ENCODE measurements at regions not wholly inside any gene's neighbourhood (a gene's known extent, or its start where the extent isn't known, plus 50 kb on each side); places are given as distances from the start of the nearest gene placed in this dataset.

- 67% methylated on average over 3 of the region's 3 CpGs for WGBS
Measured at GRCh38 chr2:40964509-40965250, 512.8 kb upstream of the SLC8A1 start.

GRCh38 chr2:40967451-40967850 is 515.6 kb upstream of the SLC8A1 start:
- no peak for DNase-seq (ENCODE audit: extremely low spot score)
- Histone ChIP-seq H3K4me3 (ENCODE audit: low read depth, low read length) (no peak overlapping the region), H3K27ac (ENCODE audit: low read depth) (no peak overlapping the region), H3K4me1 (ENCODE audit: insufficient read depth) (no peaks in the 10 kb centered on the region), H3K36me3 (ENCODE audit: insufficient read depth) (no peaks in the 10 kb centered on the region)
- 47% methylated on average over 4 of the region's 4 CpGs for WGBS

More at GRCh38 chr2:40964509-40965250, 512.8 kb upstream of the SLC8A1 start:
- Histone ChIP-seq H3K36me3 (ENCODE audit: insufficient read depth) (no peaks in the 10 kb centered on the region), H3K4me1 (ENCODE audit: insufficient read depth) (no peaks in the 10 kb centered on the region), H3K27ac (ENCODE audit: low read depth) (no peak overlapping the region), H3K4me3 (ENCODE audit: low read depth, low read length) (no peak overlapping the region)
- no peak for DNase-seq (ENCODE audit: extremely low spot score)

GRCh38 chr2:40975151-40975550 is 523.3 kb upstream of the SLC8A1 start:
- no peak overlapping the region for H3K27ac ChIP-seq (ENCODE audit: low read depth)
- H3K4me1 ChIP-seq (ENCODE audit: insufficient read depth) = no peaks in the 10 kb centered on the region
- DNase-seq (ENCODE audit: extremely low spot score) = no peak
- H3K4me3 ChIP-seq (ENCODE audit: low read depth, low read length) = no peak overlapping the region
- WGBS = 88% methylated on average over 4 of the region's 4 CpGs
- no peaks in the 10 kb centered on the region for H3K36me3 ChIP-seq (ENCODE audit: insufficient read depth)

- 83% methylated on average over 4 of the region's 4 CpGs for WGBS
- Histone ChIP-seq H3K4me3 (ENCODE audit: low read depth, low read length) (no peak overlapping the region), H3K4me1 (ENCODE audit: insufficient read depth) (no peaks in the 10 kb centered on the region), H3K27ac (ENCODE audit: low read depth) (no peak overlapping the region), H3K36me3 (ENCODE audit: insufficient read depth) (no peaks in the 10 kb centered on the region)
- DNase-seq (ENCODE audit: extremely low spot score) = no peak
Measured at GRCh38 chr2:40997362-40997761, 545.5 kb upstream of the SLC8A1 start.

- H3K4me1 ChIP-seq (ENCODE audit: insufficient read depth) = no peaks in the 10 kb centered on the region
- 79% methylated on average over 1 of the region's 1 CpG for WGBS
- DNase-seq (ENCODE audit: extremely low spot score) = no peak
- H3K27ac ChIP-seq (ENCODE audit: low read depth) = no peak overlapping the region
- no peak overlapping the region for H3K4me3 ChIP-seq (ENCODE audit: low read depth, low read length)
- no peaks in the 10 kb centered on the region for H3K36me3 ChIP-seq (ENCODE audit: insufficient read depth)
Measured at GRCh38 chr2:41000374-41000773, 548.5 kb upstream of the SLC8A1 start.

- no peak overlapping the region for H3K4me3 ChIP-seq (ENCODE audit: low read depth, low read length)
- H3K4me1 ChIP-seq (ENCODE audit: insufficient read depth) = no peaks in the 10 kb centered on the region
- DNase-seq (ENCODE audit: extremely low spot score) = no peak
- no peak overlapping the region for H3K27ac ChIP-seq (ENCODE audit: low read depth)
- no peaks in the 10 kb centered on the region for H3K36me3 ChIP-seq (ENCODE audit: insufficient read depth)
- 74% methylated on average over 2 of the region's 2 CpGs for WGBS
Measured at GRCh38 chr2:41000906-41001305, 549.0 kb upstream of the SLC8A1 start.

- no peaks in the 10 kb centered on the region for H3K4me1 ChIP-seq (ENCODE audit: insufficient read depth)
- WGBS = 94% methylated on average over 2 of the region's 2 CpGs
- no peak for DNase-seq (ENCODE audit: extremely low spot score)
- no peak overlapping the region for H3K4me3 ChIP-seq (ENCODE audit: low read depth, low read length)
- H3K36me3 ChIP-seq (ENCODE audit: insufficient read depth) = no peaks in the 10 kb centered on the region
- H3K27ac ChIP-seq (ENCODE audit: low read depth) = no peak overlapping the region
Measured at GRCh38 chr2:41004700-41005099, 552.8 kb upstream of the SLC8A1 start.

GRCh38 chr2:41020358-41020757 is 568.5 kb upstream of the SLC8A1 start:
- no peak overlapping the region for H3K27ac ChIP-seq (ENCODE audit: low read depth)
- no peaks in the 10 kb centered on the region for H3K4me1 ChIP-seq (ENCODE audit: insufficient read depth)
- H3K36me3 ChIP-seq (ENCODE audit: insufficient read depth) = no peaks in the 10 kb centered on the region
- 31% methylated on average over 1 of the region's 1 CpG for WGBS
- no peak for DNase-seq (ENCODE audit: extremely low spot score)
- H3K4me3 ChIP-seq (ENCODE audit: low read depth, low read length) = no peak overlapping the region

GRCh38 chr2:41024816-41025215 is 572.9 kb upstream of the SLC8A1 start:
- WGBS = 75% methylated on average over 3 of the region's 3 CpGs
- DNase-seq (ENCODE audit: extremely low spot score) = no peak

GRCh38 chr2:41026613-41027012 is 574.7 kb upstream of the SLC8A1 start:
- Histone ChIP-seq H3K4me1 (ENCODE audit: insufficient read depth) (no peaks in the 10 kb centered on the region), H3K27ac (ENCODE audit: low read depth) (no peak overlapping the region), H3K36me3 (ENCODE audit: insufficient read depth) (no peaks in the 10 kb centered on the region), H3K4me3 (ENCODE audit: low read depth, low read length) (no peak overlapping the region)
- DNase-seq (ENCODE audit: extremely low spot score) = no peak
- WGBS = 92% methylated on average over 1 of the region's 1 CpG

More at GRCh38 chr2:41024816-41025215, 572.9 kb upstream of the SLC8A1 start:
- Histone ChIP-seq H3K4me1 (ENCODE audit: insufficient read depth) (no peaks in the 10 kb centered on the region), H3K27ac (ENCODE audit: low read depth) (no peak overlapping the region), H3K36me3 (ENCODE audit: insufficient read depth) (no peaks in the 10 kb centered on the region), H3K4me3 (ENCODE audit: low read depth, low read length) (no peak overlapping the region)

GRCh38 chr2:41027095-41027494 is 575.2 kb upstream of the SLC8A1 start:
- WGBS = 78% methylated on average over 3 of the region's 3 CpGs
- no peak overlapping the region for H3K4me3 ChIP-seq (ENCODE audit: low read depth, low read length)

GRCh38 chr2:41031282-41031681 is 579.4 kb upstream of the SLC8A1 start:
- no peaks in the 10 kb centered on the region for H3K36me3 ChIP-seq (ENCODE audit: insufficient read depth)
- no peaks in the 10 kb centered on the region for H3K4me1 ChIP-seq (ENCODE audit: insufficient read depth)

More at GRCh38 chr2:41027095-41027494, 575.2 kb upstream of the SLC8A1 start:
- Histone ChIP-seq H3K4me1 (ENCODE audit: insufficient read depth) (no peaks in the 10 kb centered on the region), H3K36me3 (ENCODE audit: insufficient read depth) (no peaks in the 10 kb centered on the region), H3K27ac (ENCODE audit: low read depth) (no peak overlapping the region)
- no peak for DNase-seq (ENCODE audit: extremely low spot score)

GRCh38 chr2:41032715-41033114 is 580.8 kb upstream of the SLC8A1 start:
- H3K27ac ChIP-seq (ENCODE audit: low read depth) = no peak overlapping the region
- H3K4me1 ChIP-seq (ENCODE audit: insufficient read depth) = no peaks in the 10 kb centered on the region
- no peak overlapping the region for H3K4me3 ChIP-seq (ENCODE audit: low read depth, low read length)
- no peak for DNase-seq (ENCODE audit: extremely low spot score)
- 90% methylated on average over 4 of the region's 4 CpGs for WGBS
- H3K36me3 ChIP-seq (ENCODE audit: insufficient read depth) = no peaks in the 10 kb centered on the region

More at GRCh38 chr2:41031282-41031681, 579.4 kb upstream of the SLC8A1 start:
- Histone ChIP-seq H3K4me3 (ENCODE audit: low read depth, low read length) (no peak overlapping the region), H3K27ac (ENCODE audit: low read depth) (no peak overlapping the region)
- no peak for DNase-seq (ENCODE audit: extremely low spot score)

GRCh38 chr2:41033127-41033526 is 581.2 kb upstream of the SLC8A1 start:
- no peak overlapping the region for H3K27ac ChIP-seq (ENCODE audit: low read depth)
- no peaks in the 10 kb centered on the region for H3K36me3 ChIP-seq (ENCODE audit: insufficient read depth)
- DNase-seq (ENCODE audit: extremely low spot score) = no peak
- no peaks in the 10 kb centered on the region for H3K4me1 ChIP-seq (ENCODE audit: insufficient read depth)
- H3K4me3 ChIP-seq (ENCODE audit: low read depth, low read length) = no peak overlapping the region
- WGBS = 90% methylated on average over 6 of the region's 6 CpGs

GRCh38 chr2:41038408-41038807 is 586.5 kb upstream of the SLC8A1 start:
- H3K36me3 ChIP-seq (ENCODE audit: insufficient read depth) = no peaks in the 10 kb centered on the region
- H3K4me3 ChIP-seq (ENCODE audit: low read depth, low read length) = no peak overlapping the region
- no peaks in the 10 kb centered on the region for H3K4me1 ChIP-seq (ENCODE audit: insufficient read depth)
- DNase-seq (ENCODE audit: extremely low spot score) = no peak
- H3K27ac ChIP-seq (ENCODE audit: low read depth) = no peak overlapping the region
